ENCODE measurements at regions not wholly inside any gene's neighbourhood (a gene's known extent, or its start where the extent isn't known, plus 50 kb on each side); places are given as distances from the start of the nearest gene placed in this dataset.
"Not testable (repeated sequence)": the region's sequence is repeated elsewhere in the genome, so short reads cannot be mapped to it uniquely, and the experiment has no call there.

GRCh38 chr12:91243177-91243576 lies 60.6 kb upstream of the DCN start:
- not testable (repeated sequence) for H3K9me3 ChIP-seq (ENCODE audit: control insufficient read depth in 4 of 4, low read length in 3 of 4); H3K27me3 ChIP-seq (ENCODE audit: control insufficient read depth in 4 of 4, insufficient read depth in 4 of 4, low read length in 3 of 4); H3K9ac ChIP-seq (ENCODE audit: low read depth in 1 of 2, low read length in 2 of 2); H3K36me3 ChIP-seq (ENCODE audit: control insufficient read depth in 4 of 4, insufficient read depth in 3 of 4, low read depth in 1 of 4, low read length in 3 of 4); H3K4me1 ChIP-seq (ENCODE audit: control insufficient read depth in 4 of 4, insufficient read depth in 4 of 4, low read length in 3 of 4); H3K4me3 ChIP-seq (ENCODE audit: low read depth in 1 of 3, low read length in 3 of 3); H3K27ac ChIP-seq (ENCODE audit: low read depth in 1 of 2, low read length in 2 of 2); DNase-seq (ENCODE audit: low spot score)
- WGBS: 71% methylated on average over 6 of the region's 6 CpGs

- H3K36me3 ChIP-seq (ENCODE audit: control insufficient read depth in 4 of 4, insufficient read depth in 3 of 4, low read depth in 1 of 4, low read length in 3 of 4): no peaks in the 10 kb centered on the region
- no peak overlapping the region for H3K4me3 ChIP-seq (ENCODE audit: low read depth in 1 of 3, low read length in 3 of 3)
- DNase-seq (ENCODE audit: low spot score): no peak
- H3K27ac ChIP-seq (ENCODE audit: low read depth in 1 of 2, low read length in 2 of 2): no peak overlapping the region
- H3K9ac ChIP-seq (ENCODE audit: low read depth in 1 of 2, low read length in 2 of 2): no peak overlapping the region
- H3K4me1 ChIP-seq (ENCODE audit: control insufficient read depth in 4 of 4, insufficient read depth in 4 of 4, low read length in 3 of 4): no peaks in the 10 kb centered on the region
- TF ChIP-seq EGR1 (IDR thresholded peaks at IDR 0.05; ENCODE audit: low read depth in 2 of 2): no peak
- TF ChIP-seq JUND (IDR thresholded peaks at IDR 0.05): no peak
- no peak for TF ChIP-seq FOXA1 (IDR thresholded peaks at IDR 0.05)
- TF ChIP-seq HNF4G (IDR thresholded peaks at IDR 0.05): no peak
- TF ChIP-seq, protein P1, sequence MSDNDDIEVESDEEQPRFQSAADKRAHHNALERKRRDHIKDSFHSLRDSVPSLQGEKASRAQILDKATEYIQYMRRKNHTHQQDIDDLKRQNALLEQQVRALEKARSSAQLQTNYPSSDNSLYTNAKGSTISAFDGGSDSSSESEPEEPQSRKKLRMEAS (IDR thresholded peaks at IDR 0.05): no peak
- no peak for TF ChIP-seq GABPA (IDR thresholded peaks at IDR 0.05 in 1 of 2, conservative IDR thresholded peaks at IDR 0.05 in 1 of 2)
- no peak for TF ChIP-seq FOXA2 (IDR thresholded peaks at IDR 0.05)
- no peak for TF ChIP-seq TAF1 (conservative IDR thresholded peaks at IDR 0.05)
- no peak for TF ChIP-seq HNF4A (conservative IDR thresholded peaks at IDR 0.05)
- TF ChIP-seq NR2F2 (IDR thresholded peaks at IDR 0.05): no peak
- no peak for TF ChIP-seq ZBTB33 (IDR thresholded peaks at IDR 0.05)
- TF ChIP-seq RXRA (IDR thresholded peaks at IDR 0.05): no peak
- TF ChIP-seq, protein P2, sequence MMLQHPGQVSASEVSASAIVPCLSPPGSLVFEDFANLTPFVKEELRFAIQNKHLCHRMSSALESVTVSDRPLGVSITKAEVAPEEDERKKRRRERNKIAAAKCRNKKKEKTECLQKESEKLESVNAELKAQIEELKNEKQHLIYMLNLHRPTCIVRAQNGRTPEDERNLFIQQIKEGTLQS (IDR thresholded peaks at IDR 0.05): no peak
- no peak for TF ChIP-seq YY1 (IDR thresholded peaks at IDR 0.05)
- no peak for TF ChIP-seq REST (IDR thresholded peaks at IDR 0.05)
- no peak for TF ChIP-seq CTCF (IDR thresholded peaks at IDR 0.05; ENCODE audit: low read depth, low read length, missing input control)
- no peak for TF ChIP-seq RAD21 (IDR thresholded peaks at IDR 0.05)
- TF ChIP-seq SP1 (IDR thresholded peaks at IDR 0.05): no peak
- 77% methylated on average over 2 of the region's 2 CpGs for WGBS
- H3K27me3 ChIP-seq (ENCODE audit: control insufficient read depth in 4 of 4, insufficient read depth in 4 of 4, low read length in 3 of 4): no peaks in the 10 kb centered on the region
- no peaks in the 10 kb centered on the region for H3K9me3 ChIP-seq (ENCODE audit: control insufficient read depth in 4 of 4, low read length in 3 of 4)
Observed at GRCh38 chr12:91241756-91242155, 59.1 kb upstream of the DCN start.

Measured in liver (tissue), 8 donors.